AML-193 (cell line): ENCODE measurements at regions not wholly inside any gene's neighbourhood (a gene's known extent, or its start where the extent isn't known, plus 50 kb on each side); places are given as distances from the start of the nearest gene placed in this dataset.

Experiments
- DNase-seq, 2 experiments: peaks; one replicate each; lab custom pipeline; 2025; lab: John Stamatoyannopoulos, UW

DNA sequence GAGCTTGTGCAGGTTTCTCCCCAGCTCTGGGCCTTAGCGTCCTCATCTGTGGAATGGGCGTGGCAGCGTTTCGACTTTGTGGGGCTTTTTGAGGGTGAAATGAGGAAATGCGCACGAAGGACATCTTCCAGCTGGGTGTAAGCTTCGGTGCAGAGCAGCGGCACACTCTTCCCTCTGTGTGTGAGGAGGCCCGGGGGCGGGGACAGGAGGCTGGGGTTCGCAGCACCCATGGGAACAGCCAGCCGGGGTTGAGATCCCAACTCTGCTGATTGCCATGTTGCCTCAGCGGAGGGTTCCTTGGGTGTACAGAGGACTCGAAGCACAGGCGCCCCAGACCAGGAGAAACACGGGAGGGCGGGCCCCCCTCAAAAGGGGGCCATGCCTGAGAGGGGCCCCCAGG is 265.6 kb downstream of the NSG2 start:
- no peak for DNase-seq

DNA sequence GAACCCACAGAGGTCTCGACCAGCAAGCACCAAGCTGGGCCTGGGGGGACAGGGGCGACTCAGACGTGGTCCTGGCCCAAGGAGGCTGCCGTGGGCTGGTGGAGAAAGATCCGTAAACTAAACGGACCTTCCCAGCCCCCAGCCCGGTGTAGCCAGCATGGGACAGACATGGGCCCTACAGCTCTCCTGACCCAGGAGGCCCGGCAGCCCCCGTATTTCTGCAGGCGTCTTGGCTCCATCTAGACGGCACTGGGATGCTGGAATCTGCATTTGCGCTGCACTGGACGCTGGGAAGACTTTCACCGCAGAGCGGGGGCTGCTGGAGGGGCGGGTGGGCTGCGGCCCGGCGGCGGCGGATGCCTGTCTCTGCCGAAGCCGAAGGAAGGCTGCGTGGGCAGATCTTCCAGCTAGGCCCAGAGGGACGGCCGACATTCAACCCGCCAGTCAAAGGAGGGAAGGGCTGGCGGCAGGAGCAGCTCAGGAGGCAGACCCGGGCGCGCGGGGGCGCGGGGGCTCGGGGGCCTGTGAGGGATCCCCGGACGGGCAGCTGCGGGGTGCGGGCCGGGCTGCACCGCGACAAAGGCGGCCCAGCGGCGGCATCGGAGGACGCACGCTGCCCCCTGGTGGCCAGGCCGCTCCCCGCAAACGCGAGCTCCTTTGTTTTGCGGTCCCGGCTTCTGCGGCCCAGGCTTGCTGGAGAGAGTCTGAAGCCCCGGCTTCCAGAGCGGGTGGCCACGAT is 266.2 kb downstream of the NSG2 start:
- peak in 1 of 2 experiments; percentile 7 for DNase-seq

DNA sequence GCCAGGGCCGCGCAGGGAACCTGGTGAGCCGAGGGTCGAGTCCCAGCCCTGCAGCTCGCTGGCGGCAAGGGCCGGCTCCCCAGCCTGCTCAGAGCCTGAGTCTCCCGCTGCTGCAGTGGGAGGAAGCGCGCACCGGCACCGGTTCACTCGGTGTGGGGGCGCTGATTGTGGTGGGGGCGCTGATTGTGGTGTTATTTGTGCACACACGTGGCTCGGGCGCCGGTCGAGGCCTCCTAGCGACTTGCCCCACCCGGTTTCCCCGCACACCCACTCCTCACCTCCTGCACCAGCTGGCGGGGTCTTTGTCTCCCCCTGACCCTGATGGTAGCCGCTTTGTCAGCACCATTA is 266.7 kb downstream of the NSG2 start:
- DNase-seq: no peak

DNA sequence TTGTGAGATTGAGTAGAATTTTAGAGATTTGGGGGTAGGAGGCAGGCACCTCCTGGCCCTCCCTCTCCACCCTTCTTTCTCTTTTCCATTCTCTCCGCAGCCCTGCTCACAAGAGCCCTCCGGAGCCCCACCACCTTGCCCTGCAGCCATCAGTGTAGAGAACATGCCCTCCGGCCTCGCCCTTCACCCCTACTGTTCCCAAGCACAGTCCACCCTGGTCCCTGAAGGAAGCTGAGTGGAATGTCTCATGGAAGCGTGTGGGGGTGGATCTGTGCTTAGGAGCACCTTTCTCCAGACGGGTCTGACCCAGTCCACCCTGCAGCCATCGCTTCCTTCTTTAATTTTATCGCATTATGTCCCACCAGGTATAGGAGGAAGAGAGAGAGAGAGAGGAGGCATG is 267.1 kb downstream of the NSG2 start:
- DNase-seq: no peak

DNA sequence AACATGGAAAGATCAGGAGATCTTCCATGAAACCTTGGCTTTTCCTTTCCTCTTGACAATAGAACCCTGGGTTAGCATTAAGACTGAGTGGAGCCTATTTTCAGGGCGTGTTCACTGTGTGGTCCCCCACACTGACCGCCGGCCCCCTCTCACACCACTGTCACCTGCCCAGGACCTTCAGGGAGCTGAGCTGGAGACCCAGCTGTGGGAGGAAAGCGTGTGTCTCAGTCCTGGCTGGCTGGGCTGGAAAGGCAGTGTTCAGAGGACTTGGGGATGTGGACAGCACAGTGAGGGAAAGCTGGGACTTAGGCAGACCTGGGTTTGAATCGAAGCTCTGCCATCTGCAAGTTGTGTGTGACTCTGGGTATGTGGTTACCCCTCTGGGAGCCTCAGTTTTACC is 268.1 kb downstream of the NSG2 start:
- DNase-seq: no peak

DNA sequence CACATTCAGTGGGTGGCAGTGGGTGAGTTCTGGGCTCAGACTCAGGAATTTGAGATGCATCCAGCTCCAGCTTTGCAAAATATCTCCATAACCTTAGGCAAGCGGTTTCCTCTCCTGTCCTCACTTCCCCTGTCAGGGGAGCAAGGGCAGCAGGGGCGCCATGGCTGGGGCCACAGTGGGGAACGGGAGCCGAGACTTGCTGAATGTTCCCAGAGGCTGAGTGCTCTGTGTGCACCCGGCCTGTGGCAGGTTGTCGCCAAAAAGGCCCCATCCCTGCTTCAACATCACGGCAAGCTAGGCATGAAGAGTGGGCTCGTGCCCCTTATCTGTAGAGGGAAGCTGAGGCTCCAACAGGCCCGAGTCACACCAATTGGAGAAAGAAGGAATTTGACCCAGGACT is 268.8 kb downstream of the NSG2 start:
- DNase-seq: no peak

DNA sequence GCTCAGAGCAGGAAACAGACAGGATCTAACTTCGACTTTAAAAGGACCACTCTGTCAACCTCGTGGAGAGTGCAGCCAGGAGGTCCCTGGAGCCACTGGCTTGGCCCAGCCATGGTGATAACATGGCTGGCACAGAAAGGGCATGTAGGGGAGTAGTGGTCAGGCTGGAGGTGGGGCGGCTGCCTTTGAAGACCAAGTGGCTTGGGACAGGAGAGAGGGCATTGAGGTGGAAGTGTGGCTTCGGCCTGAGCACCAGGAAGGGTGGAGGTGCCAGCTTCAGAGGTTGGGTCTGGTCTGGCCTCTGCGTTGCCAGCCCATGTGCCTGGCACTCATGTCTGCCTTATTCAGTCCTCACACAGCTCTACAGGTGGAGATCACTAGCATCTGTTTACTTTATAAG is 270.0 kb downstream of the NSG2 start:
- DNase-seq: no peak

DNA sequence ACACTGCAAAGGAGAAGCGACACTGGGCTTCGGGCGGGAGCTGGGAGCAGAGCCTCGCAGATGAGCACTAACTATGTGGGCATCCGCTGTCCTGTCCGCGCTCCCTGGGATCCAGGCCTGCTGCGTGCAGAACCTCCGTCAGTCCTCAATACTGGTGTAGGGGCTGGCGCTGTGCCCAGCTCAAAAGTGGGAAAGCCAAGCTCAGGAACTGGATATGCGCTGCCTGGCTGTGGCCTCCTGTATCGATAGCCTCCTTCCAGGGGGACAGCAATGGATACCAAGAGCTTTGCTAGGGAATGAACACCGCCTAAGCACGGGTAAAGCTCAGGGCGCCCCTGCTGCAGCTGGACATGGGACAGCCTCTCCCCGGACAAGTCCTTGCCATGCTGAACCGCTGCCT is 270.4 kb downstream of the NSG2 start:
- DNase-seq: no peak

DNA sequence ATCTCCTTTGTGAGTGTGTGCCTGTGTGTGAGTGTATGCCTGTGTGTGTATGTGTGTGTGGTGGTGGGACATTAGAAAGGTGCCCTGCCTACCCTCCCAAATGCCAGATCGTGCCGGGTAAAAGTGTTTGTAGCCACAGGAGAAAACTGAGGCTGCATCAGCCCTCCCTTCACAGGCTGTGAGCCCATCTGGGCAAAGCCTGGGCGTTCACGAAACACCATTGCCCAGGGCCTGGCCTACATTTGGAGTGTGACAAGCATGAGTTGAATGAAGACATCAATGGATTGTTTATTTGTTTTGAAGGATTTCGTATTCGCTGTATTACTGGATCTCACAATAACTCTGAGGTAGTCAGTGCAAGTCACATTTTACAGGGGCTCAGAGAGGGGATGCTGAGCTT is 270.8 kb downstream of the NSG2 start:
- DNase-seq: no peak

DNA sequence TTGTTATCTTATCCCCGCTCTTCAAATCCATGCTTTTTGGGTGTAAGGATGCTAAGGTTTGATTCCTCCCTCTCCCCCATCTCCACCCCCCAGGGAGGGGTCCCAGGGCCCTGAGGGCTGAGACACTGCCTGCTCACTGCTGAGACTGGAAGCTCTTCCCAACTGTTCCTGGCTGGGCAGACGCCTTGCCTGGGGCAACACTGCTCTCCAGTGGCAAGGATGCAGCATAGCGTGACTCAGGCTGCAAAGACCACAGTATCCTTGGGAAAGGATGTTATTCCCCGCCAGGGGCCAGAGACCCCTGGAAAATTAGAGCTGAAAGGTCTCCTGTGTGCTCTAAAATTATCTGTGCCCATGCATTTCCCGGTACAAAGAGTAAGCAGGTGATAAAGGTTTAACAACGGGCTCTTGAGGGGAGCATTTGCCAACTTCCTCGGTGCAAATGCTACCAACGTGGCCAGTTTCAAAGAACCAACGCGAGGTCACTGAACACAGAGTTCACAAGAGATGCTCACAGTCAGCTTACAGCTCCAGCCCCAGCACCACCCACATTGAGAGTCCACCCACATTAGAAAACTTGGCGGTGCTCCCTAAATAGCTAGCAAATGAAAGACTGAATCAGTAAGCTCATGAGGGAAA is 271.9 kb downstream of the NSG2 start:
- DNase-seq: peak in 1 of 2 experiments; percentile 7

DNA sequence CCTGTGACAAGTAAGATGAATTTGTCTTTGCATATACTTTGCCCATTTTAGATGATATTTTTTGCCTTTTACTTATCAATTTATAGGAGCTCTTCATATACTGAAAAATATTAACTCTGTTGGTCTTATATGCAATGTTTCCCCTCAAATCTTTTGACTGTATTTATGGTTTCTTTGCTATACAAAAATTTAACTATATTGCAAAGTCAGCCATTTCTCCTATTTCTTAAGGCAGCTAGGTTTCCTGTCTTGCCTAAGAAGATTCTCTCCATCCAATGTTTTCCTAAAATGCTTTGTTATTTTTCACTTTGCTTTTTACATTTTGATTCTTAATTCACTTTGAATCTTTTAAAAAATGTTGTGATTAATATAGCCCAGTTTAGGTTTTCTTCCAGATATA is 273.1 kb downstream of the NSG2 start:
- no peak for DNase-seq

DNA sequence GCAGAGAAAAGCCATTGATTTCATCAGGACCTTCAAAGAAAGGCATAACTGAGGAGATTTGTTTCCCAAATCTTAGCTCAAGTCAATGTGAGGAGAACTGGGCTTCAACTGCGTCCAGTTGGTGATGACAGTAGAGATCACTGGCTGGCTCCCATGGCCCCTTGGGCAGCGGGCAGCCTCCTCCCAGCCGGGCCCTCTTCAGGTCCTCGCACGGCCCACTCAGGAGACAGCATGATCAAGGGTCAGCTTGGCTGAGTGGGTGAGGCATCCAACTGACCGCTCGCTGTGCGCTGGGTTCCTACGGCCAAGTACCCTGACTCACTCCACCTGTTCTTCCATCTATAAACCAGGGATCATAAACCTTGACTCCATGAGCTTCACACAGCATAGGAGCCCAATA is 274.0 kb downstream of the NSG2 start:
- no peak for DNase-seq

DNA sequence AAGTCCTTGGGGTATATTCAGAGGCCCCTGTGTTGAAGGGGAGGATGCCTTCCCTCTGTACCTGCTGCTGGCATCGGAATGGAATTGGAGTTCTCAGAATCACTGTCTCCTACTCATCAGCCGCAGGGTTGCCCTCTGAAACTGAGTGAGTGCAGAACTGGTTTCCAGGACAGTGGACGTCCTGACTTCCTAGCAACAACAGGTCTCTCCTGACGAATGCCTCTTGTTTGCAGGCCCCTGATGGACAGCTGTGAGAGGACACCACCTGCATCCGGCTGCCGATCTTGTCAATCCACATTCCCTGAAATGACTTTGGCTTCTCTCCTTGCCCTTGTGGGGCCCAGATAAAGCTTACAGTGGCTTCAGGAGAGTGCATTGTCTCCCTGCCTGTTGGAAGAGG is 274.5 kb downstream of the NSG2 start:
- DNase-seq: no peak

DNA sequence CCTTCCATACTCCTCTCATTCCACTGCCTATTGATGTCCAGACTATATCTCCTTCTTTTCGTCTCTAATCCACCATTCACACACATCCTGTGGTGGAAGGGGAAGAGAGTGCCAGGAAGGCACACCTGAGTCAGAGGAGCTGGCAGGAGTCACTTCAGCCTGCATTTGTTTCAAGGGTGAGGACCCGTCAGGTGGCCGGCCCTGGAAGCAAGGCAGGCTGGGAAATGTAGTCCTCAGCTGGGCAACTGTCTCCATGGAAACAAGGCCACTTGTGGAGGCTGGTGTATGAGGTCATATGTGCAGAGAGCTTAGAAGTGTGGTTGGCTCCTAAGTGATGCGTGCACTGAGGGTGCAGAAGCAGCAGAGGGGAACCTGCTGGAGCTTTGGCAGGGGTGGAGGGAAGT is 278.4 kb downstream of the NSG2 start:
- no peak for DNase-seq

DNA sequence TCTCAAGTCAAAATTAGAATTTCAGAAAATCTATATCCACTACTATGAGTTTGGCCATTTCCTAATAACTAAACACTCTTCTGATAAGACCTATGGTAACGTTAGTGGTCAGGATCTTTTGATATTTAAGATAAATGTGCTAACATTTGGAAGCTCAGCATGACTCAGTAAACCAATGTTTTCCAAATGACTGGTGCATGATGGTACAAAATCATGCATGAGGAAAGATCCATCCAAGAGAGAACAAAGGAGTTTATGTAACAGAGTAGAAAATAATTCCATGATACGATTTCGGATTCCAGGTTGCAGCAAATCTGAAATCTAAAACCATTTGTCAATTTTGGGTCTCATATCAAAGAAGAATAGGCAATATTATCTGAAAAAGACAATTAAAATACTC is 279.2 kb downstream of the NSG2 start:
- DNase-seq: no peak

DNA sequence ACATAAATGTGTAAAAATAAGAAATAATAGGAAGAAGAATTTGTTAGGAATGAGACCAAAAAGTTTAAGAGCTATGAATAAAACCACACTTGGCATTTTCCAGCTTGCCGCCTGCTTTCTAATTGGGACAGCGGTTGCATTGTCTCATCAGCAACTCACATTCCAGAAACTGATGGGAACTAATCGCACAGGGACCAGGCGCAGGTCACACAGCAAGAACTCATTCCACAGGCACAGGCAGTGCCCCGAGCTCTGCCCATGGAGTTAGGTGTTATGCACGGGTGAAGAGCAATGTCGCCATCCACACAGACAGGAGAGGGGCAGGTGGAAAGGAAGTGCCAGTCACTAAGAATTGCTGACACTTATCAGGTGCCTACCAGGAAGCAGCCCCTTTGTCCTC is 279.9 kb downstream of the NSG2 start:
- no peak for DNase-seq

DNA sequence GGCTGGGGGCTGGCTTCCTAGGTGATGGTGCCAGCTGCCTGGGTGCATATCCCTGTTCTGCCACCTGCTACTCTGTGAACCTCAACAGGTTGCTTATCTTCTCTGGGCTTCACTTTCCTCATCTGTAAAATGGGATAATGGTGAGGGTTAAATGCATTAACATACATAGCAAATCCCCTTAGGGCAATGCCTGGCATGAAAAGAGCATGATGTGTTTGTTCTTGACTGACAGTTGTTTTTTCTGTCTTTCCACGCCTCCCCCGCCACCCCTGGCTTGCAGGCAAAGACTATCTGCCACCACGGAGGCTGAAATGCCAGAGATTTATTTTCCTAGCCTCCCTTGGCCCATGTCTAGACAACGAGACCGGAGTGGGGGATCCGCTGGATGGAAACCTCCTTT is 280.5 kb downstream of the NSG2 start:
- DNase-seq: no peak

DNA sequence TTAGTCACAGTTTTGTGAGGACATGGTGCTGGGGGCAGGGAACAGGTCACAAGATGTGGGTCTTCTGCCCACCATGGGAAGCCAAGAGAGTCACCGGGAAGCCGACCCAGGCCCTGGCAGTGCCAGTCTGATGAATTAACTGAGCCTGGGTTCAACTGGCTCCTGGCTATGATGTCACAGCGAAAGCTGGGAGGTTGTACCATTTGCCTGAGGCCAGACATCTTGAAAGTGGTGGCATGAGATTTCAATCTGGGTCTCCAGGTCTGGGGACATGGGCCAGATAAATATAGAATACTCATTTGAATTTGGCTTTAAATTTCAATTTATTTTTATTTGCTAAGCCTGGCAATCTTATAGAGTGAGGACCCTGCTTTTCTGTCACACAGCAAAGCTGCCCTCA is 280.9 kb downstream of the NSG2 start:
- DNase-seq: no peak

DNA sequence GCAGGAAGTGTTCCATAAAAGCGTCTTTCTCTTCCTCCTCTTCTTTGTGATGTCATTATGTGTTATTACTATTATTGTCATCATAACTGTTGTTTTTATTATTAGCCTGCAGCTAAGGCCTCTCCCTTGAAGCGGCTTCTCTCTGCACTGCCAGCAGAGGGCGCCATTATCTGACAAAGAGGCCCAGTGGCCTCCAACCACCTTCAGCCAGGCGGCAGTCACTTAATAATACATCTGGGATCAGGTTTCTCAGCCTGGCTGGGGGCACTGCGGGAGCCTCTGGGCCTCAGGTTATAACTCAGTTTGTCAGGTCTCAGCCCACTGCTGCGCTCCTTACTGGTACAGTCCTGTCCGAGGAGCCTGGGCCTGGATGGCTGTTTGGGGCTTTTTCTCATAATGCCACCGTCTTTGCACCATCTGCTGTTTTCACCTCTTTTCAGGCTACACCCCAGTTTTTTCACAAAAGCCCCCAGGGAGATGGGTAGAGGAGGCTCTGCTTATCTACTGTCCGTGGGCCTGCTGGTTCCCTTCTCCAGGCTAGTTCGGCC is 281.9 kb downstream of the NSG2 start:
- peak; percentile 50 to 52 for DNase-seq

DNA sequence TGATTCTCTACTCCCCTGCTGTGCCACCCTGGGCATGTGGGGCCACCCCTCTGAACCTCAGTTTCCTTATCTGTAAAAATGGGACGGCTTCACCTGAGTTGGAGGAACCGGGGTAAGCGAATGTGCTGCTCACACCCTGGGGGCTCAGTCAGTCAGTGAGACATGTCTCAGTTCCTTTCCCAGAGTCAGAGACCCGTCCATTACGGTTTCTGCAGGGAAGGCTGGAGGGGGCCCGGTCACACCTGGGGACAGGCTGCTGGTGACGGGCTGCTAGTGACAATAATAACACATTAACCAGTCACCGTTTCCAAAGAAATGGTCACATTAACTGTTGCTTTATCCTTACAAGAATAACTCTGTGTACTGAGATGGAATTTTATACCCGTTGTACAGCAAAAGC is 282.4 kb downstream of the NSG2 start:
- no peak for DNase-seq

DNA sequence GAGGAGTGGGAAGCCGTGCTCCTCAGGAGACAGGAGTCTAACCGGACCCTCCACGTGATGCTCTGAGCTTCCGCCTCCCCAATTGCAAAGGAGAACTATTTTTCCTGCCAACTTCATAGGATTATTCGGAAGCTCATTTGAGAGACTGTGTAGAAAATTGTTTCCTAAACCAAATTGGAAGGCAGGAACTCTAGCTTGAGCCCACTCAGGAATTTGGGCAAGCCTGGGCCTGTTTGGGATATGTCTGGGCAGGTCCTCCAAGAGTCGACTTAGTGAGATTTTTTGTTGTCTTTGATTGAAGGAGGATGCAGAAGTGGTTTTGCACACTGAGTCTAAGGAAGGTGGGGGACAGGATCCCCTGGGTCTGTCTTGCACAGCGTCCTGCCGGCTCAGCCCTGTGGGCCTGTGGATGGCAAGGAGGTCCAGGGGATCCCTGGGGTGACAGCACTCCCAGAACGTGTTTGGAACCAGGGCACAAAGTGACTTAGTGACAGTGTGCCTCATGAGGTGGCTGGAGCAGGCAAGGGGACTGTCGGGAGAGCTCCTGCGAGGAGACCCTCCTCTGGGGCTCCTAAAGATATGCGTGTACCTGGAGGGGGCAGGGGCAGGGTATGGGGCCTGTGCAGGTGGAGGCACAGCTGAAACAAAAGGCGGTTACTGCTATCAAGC is 283.3 kb downstream of the NSG2 start:
- no peak for DNase-seq

DNA sequence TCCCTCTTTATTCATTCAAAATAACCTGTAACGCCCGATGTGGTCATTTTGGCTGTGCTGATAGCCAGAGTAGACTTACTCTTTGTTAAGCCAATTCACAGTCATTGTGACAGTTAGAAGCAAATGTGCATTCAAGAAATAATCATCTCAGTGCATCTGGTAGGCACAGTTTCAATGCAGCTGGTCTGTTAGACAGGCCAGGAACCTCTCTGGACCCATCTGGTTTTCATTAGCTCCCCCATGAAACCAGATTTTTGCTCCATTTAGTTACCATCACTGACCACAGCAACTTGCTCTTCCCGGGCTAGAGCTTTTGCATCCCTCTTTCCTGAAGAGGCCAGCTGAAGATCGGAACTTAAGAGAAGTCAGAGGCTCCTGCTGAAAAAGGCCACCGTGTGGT is 284.2 kb downstream of the NSG2 start:
- no peak for DNase-seq

DNA sequence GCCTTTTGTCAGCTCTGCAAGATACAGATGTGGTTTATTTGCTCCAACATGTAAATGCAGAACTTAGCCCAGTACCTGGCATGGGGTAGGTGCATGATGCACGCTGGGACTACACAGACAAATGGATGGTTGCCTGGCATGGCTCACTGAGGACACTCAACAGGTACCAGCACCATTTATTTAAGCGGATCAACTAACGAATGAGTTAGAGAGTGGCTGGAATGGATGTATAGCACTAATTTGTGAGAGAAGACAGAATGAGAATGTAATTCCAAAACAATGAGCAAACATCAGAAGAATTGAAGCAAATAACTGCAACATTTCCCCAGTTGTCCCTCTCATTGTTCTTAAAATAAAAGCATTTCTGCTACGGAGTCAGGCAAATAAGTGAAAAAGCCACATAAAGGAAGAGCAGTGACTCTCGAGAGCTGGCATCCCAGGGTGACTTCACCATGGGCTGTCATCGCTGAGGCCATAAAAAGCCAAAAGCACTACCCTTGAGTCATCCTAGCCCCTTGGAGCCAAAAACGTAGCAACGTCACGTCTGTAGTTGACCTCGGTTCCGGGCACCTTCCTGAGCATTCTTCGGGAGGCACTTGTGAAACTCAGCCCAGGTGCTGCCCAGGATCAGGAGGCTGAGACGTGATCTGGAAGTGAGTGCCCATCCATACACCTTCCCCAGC is 290.3 kb downstream of the NSG2 start:
- DNase-seq: no peak
